Colonic mucosa (tissue), 4 donors: ENCODE measurements at regions not wholly inside any gene's neighbourhood (a gene's known extent, or its start where the extent isn't known, plus 50 kb on each side); places are given as distances from the start of the nearest gene placed in this dataset.

ENCODE experiments used
- DNase-seq: peaks from one replicate; pipeline ENCODE4 v3.0.0-alpha.2; 2020
- H3K27ac ChIP-seq: fragments of 200-600 bp; one replicate; pipeline ENCODE4 v1.8.0; 2021
- H3K27me3 ChIP-seq: fragments of 200-600 bp; one replicate; pipeline ENCODE4 v1.8.0; 2021
- H3K36me3 ChIP-seq: fragments of 200-600 bp; one replicate; pipeline ENCODE4 v1.8.0; 2021
- H3K4me1 ChIP-seq: fragments of 200-600 bp; one replicate; pipeline ENCODE4 v1.8.0; 2021; ENCODE audit warnings: mild to moderate bottlenecking
- H3K4me3 ChIP-seq: fragments of 200-600 bp; one replicate; pipeline ENCODE4 v1.8.0; 2021
- H3K9ac ChIP-seq, 2 donors: one replicate each; pipeline ENCODE4 v1.7.0; 2013; ENCODE audit warnings: control low read depth in 2 of 2, low read depth in 2 of 2, low read length in 2 of 2
- H3K9me3 ChIP-seq: fragments of 200-600 bp; one replicate; pipeline ENCODE4 v1.8.0; 2021
- intact Hi-C: fragments of 100-400 bp; cut with DNase I; formaldehyde crosslinking; loops from one replicate; pipeline ENCODE4 v1.14.1; 2022
- TF ChIP-seq, protein P1 (sequence below): fragments of 200-600 bp; IDR thresholded peaks from one replicate; pipeline ENCODE4 v1.8.0; 2022; ENCODE audit warnings: antibody characterized with exemption, mild to moderate bottlenecking
- donor health status: healthy.
- donor health status: DM: no; HTN: no; CAD: no.
- donor health status: DM: no; HTN: no; CAD: no.

DNA sequence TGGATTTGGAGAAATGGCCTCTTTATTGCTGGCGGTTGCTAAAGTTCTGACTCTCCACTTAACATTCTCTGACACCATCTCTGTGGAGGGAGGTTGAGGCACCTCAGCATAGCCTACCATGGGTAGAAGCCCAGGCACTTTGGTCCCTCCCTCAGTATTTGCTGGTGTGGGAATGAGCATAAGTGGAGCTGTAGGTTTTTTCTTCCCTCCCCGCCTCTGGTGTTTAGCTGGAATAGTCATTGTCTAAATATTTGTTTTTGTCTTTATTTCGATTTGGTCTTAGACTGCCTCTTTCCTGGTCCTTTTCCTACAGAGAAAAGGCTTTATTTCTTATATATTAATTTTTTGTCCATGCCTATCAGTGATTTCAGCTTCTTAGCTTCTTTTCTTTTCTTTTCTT is 203.4 kb upstream of the AGR3 start:
- no peaks in the 10 kb centered on the region for H3K9me3 ChIP-seq
- no peak for DNase-seq
- H3K4me3 ChIP-seq = no peak overlapping the region
- no peaks in the 10 kb centered on the region for H3K36me3 ChIP-seq
- TF ChIP-seq, protein P1, sequence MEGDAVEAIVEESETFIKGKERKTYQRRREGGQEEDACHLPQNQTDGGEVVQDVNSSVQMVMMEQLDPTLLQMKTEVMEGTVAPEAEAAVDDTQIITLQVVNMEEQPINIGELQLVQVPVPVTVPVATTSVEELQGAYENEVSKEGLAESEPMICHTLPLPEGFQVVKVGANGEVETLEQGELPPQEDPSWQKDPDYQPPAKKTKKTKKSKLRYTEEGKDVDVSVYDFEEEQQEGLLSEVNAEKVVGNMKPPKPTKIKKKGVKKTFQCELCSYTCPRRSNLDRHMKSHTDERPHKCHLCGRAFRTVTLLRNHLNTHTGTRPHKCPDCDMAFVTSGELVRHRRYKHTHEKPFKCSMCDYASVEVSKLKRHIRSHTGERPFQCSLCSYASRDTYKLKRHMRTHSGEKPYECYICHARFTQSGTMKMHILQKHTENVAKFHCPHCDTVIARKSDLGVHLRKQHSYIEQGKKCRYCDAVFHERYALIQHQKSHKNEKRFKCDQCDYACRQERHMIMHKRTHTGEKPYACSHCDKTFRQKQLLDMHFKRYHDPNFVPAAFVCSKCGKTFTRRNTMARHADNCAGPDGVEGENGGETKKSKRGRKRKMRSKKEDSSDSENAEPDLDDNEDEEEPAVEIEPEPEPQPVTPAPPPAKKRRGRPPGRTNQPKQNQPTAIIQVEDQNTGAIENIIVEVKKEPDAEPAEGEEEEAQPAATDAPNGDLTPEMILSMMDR = no peak
- intact Hi-C loops = no loop called here
- H3K27ac ChIP-seq = no peak overlapping the region
- H3K9ac ChIP-seq = no peak overlapping the region
- no peaks in the 10 kb centered on the region for H3K27me3 ChIP-seq
- no peaks in the 10 kb centered on the region for H3K4me1 ChIP-seq

DNA sequence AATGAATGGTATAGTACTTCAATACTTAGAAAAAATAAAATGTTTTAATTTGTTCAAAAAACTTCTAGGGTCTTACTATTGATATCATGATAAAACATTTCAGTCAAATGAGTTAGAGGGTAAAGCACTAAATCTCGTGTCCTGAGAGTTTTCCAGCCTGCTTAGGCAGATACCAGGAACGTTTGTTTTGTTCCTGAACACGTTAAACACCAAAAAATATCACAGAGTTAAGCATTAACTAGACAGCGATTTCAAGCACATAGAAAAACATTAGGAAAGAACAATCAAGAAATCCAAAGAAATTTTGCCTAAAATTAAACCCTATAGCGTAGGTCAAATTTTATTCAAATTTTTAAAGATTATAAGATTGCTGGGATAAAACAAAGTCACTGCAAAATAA is 204.6 kb upstream of the AGR3 start:
- no peaks in the 10 kb centered on the region for H3K4me1 ChIP-seq
- TF ChIP-seq, protein P1 = no peak
- intact Hi-C loops = no loop called here
- H3K36me3 ChIP-seq = no peaks in the 10 kb centered on the region
- no peak overlapping the region for H3K4me3 ChIP-seq
- H3K9me3 ChIP-seq = no peaks in the 10 kb centered on the region
- H3K27me3 ChIP-seq = no peaks in the 10 kb centered on the region
- H3K9ac ChIP-seq = no peak overlapping the region
- DNase-seq = no peak
- no peak overlapping the region for H3K27ac ChIP-seq

DNA sequence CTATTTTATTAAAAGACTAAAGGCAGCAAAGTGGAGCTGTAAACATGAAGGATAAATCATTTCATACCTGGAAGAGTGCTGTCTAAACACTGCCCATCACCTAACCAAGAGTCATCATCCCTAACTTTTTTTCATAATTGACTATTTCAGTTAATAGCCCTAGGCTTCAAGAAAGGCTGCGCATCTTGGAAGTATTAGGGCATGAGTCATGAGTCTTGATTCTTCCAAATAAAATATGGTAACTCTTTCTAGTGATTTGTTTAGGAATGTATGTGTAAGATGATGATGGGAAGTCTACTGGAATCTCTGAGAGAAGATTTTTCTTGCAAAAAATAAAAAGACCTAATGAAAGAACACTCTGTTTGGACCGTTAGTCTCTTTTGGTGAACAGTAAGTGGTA is 207.7 kb upstream of the AHR start:
- H3K4me3 ChIP-seq = no peak overlapping the region
- H3K36me3 ChIP-seq = no peaks in the 10 kb centered on the region
- H3K4me1 ChIP-seq = no peaks in the 10 kb centered on the region
- H3K27me3 ChIP-seq = no peaks in the 10 kb centered on the region
- no peak overlapping the region for H3K9ac ChIP-seq
- intact Hi-C loops = no loop called here
- DNase-seq = no peak
- H3K27ac ChIP-seq = no peak overlapping the region
- TF ChIP-seq, protein P1 = no peak
- H3K9me3 ChIP-seq = no peaks in the 10 kb centered on the region

DNA sequence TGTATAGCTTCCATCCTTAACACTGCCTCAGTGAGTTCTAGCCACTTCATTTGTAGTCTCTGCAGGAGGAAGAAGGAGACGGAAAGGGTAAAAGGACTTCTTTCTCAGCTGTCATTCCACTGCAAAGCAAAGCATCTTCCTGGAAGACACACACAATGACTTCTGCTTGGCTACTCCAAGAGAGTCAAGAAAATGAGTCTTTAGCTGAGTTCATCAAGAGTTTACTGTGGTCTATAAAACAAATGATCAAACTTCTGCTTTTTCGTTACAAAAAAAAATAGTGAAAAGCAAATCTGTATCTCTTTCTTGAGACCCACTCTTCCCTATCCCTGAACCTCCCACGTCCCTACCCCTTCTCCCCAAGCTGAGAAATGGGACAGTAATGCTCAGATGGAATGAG is 205.0 kb upstream of the AHR start:
- intact Hi-C loops = no loop called here

DNA sequence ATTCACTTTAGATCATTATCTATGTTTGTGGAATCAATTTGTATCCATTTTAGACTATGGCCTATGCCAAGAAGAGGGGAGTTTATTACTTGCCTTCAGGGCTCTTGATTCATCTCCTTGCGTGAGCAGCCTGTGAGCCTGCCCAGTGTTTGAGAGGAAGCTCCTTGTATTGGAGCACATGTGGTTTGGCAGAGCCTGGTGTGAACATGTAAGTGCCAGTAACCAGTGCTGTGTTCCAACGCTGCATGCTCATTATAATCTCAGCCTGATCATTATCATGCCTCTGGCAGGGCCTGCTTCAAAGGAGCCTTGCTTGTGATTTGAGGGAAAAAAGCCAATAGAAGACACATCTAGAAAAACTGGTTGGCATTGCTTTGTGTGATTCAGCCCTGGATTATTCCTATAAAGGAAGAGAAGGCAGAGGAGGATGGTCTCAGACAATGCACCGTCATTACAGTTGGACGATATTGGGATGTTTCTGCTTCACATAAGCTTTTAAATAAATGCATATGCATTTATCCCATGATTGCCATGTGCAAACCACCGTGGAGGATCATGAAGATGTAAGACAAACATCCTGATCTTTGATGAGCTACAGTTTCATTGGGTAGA is 203.4 kb upstream of the AHR start:
- no peak overlapping the region for H3K27ac ChIP-seq
- H3K9ac ChIP-seq = no peak overlapping the region
- H3K27me3 ChIP-seq = no peaks in the 10 kb centered on the region
- TF ChIP-seq, protein P1 = no peak
- H3K4me1 ChIP-seq = no peaks in the 10 kb centered on the region
- intact Hi-C loops = no loop called here
- no peaks in the 10 kb centered on the region for H3K36me3 ChIP-seq
- no peak for DNase-seq
- H3K4me3 ChIP-seq = no peak overlapping the region
- no peaks in the 10 kb centered on the region for H3K9me3 ChIP-seq

More for the DNA sequence above, 205.0 kb upstream of the AHR start:
- no peaks in the 10 kb centered on the region for H3K27me3 ChIP-seq
- no peaks in the 10 kb centered on the region for H3K36me3 ChIP-seq
- no peak overlapping the region for H3K9ac ChIP-seq
- H3K27ac ChIP-seq = no peak overlapping the region
- TF ChIP-seq, protein P1 = no peak
- no peak overlapping the region for H3K4me3 ChIP-seq
- H3K9me3 ChIP-seq = no peaks in the 10 kb centered on the region
- DNase-seq = no peak
- no peaks in the 10 kb centered on the region for H3K4me1 ChIP-seq
